Activated CD4-positive, CD25-positive, alpha-beta regulatory T cell treated with anti-CD3 and anti-CD28 coated beads, Interleukin-2, amount 50 U/mL, for 16 hours (primary cell): ENCODE measurements at regions not wholly inside any gene's neighbourhood (a gene's known extent, or its start where the extent isn't known, plus 50 kb on each side); places are given as distances from the start of the nearest gene placed in this dataset.
A peak's percentile ranks its signal among the peaks of the same experiment; 100 is the strongest.

ENCODE experiments used
- DNase-seq: peaks from one replicate; pipeline ENCODE4 v3.0.0-alpha.2; 2020; ENCODE audit warnings: low read depth, low spot score

GRCh38 chr12:91853350-91854127, 292.1 kb downstream of the BTG1 start:
- no peak for DNase-seq

- DNase-seq, result no peak
Measured at GRCh38 chr12:91852634-91853033, 293.0 kb downstream of the BTG1 start.

- DNase-seq, result no peak
Measured at GRCh38 chr12:91851741-91852477, 293.7 kb downstream of the BTG1 start.

- no peak for DNase-seq
Measured at GRCh38 chr12:91846466-91847055, 299.1 kb downstream of the BTG1 start.

GRCh38 chr12:91845365-91845764, 300.3 kb downstream of the BTG1 start:
- DNase-seq, result no peak

DNA sequence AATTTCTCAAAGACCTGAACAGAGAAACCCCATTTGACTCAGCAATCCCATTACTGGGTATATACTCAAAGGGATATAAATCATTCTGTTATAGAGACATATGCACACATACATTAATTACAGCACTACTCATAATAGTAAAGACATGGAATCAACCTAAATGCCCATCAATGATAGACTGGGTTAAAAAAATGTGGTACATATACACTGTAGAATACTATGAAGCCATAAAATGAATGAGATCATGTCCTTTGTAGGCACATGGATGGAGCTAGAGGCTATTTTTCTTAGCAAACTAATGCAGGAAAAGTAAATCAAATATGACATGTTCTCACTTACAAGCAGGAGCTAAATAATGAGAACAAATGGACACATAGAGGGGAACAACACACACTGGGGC, 303.8 kb downstream of the BTG1 start:
- DNase-seq, result no peak

DNA sequence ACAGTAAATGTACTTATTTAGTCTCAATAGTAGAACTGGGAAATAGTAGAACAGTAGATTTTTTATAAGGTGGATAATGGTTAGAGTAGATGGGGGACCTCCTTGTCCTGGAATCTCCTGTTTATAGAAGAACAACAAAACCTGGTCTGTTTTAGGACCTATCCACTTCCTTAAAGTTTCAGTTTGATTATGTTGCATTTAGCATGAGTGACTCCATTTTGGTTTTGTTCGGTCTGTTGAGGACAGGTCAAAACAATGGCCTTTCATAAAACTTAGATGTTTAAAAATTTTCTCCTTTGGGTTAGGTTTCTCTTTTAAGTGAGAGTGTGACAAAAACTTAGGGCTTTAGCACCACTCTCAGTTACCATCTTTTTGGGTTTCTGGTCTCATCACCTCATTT, 308.9 kb downstream of the BTG1 start:
- DNase-seq, result no peak

GRCh38 chr12:91836264-91836663, 309.4 kb downstream of the BTG1 start:
- DNase-seq, result no peak

DNA sequence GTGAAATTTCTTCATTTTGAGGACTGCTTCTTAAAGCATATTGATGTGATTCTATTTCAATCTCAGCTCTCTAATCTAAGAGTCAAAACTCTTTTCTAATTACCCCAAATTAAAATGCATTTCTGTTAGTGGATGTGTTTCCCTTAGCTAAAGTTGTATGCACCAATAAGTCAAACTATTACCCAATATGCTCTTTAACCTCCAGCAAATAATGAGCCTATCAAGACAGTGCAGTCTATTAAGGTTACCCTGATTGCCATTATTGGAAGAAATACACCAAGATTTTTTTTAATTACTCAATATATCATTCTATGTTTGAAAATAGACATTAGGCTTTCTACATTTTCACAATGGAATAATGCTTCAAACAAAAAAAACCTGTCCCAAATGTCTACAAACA, 310.0 kb downstream of the BTG1 start:
- DNase-seq, result no peak

GRCh38 chr12:91833780-91834359, 311.8 kb downstream of the BTG1 start:
- no peak for DNase-seq

GRCh38 chr12:91825999-91826398, 319.6 kb downstream of the BTG1 start:
- DNase-seq, result no peak

DNA sequence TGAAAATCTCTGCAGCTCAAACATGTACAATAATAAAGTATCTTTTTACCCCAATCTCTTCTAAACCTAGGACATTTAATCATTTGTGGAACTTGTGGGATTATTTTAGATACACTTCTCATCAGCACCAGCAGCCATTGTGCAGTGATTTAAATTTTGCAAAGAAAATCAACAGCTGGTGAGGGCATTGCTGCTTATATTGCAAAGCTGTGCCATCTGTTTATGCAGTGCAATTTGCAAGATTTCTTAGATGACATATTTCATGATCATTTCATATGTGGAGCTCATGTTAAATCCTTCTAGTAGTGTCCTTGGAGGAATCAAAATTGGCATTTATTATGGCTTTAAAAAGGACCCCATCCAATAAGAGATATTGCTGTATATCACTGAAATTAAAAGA, 320.7 kb downstream of the BTG1 start:
- no peak for DNase-seq

- no peak for DNase-seq
Measured at GRCh38 chr12:91819132-91819447, 326.6 kb downstream of the BTG1 start.

DNA sequence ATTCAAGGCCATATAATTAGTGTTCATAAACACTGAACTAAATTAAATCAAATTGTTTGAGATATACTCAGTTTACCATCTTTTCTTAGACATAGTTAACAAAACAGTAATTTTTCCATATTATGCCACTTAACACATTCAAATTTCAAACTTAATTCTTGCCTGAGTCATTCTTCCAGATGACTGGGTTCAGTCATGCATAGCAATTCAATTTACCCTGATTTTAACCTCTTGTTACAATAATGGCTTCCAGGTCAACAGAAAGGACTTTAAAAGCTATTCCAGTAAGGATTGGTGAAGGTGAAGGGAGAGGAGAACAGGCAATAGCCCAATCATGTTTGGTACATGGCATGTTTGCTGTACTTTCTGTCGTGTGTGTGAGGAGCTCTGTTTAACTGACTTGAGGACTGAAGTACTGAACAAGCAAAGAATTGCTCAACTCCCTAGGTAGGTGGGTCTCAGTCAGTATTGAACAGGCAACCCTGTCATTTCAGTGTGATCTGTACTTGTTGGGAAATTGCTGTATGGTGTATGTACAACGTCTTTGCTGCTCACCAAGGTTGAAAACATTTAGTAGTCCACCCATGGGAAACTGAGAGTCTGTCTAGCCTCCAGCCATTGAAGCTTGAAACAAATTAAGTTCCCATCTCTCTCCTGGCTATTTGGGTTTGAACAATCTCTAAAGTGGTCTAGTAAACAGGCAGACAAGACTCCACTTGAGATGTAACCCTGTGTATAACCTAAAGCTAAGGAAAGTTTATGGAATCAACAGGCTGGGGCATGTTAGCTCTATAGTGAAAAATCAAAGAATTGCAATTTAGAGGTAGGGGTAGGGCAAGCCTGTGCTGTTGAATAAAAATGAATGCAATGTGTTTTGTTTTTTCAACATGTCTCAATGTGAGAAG, 327.2 kb downstream of the BTG1 start:
- DNase-seq, result no peak

GRCh38 chr12:91817517-91817916, 328.1 kb downstream of the BTG1 start:
- DNase-seq, result no peak

DNA sequence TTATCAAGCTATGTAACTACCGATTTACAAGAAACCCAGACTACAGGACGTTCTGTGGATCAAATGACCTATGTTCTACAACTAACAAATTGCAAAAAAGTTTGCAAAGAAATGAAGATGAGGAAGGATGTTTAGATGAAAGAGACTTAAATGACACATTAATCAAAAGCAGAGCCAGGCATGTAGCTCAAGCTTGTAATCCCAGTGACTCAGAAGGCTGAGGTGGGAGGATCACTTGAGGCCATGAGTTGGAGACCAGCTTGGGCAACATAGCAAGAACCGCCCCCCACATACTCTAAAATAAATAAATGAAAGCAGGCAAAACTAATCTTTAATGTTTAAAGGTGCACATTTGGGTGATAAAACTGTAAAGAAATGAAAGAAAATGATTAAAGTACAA, 331.9 kb downstream of the BTG1 start:
- DNase-seq, result no peak

DNA sequence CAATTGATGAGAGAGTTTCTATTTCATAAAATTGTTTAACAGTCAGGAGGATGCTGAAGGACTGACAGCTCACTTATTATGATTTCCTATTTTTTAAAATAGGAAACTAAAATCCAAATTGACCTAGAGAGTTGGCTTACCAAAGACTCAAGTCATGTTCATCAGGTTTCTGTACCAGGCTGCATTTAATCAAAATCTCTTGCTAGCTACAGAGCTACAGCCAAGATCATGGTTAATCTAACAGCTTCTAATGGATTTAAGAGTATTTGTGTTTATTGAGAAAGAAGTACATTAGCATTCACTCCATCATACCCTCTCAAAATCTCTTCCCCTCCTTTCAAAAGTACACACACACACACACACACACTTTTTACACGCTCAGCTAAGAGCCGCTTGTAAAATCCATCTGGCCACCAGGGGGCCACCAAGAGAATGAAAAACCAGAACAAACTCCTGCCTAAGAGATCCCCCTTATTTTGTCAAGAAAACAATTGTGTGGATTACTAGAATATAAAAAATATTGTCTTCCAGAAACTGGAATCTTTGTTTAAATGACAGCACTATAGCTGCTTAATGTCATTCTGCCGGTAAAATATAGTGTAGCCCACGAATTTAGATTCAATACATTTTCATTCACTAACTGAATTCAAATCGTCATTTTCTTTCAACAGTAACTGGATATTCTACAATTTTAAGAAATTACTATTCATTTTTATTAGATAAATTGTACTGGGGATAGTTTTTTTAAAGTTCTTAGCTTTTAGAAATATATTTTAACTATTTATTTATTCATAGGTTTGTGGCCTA, 334.0 kb downstream of the BTG1 start:
- DNase-seq, result peak; percentile 48

GRCh38 chr12:91810531-91811451, 334.9 kb downstream of the BTG1 start:
- no peak for DNase-seq

- DNase-seq, result no peak
Measured at GRCh38 chr12:91810077-91810476, 335.6 kb downstream of the BTG1 start.

DNA sequence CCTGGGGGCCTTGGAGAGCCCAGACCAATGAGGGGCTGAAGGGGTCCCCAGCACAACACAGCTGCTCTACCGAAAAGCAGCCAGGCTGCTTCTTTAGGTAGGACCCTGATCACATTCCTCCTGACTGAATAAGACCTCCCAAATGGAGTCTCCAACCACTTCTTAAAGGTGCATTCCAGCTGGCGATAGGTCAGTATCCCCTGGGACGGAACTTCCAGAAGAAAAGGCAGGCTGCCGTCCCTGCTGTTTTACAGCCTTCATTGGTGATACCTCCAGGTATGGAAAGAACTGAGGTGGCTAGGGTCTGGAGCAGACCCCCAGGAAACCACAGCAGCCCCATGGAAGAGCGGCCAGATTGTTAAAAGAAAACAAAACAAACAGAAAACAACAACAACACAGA, 340.6 kb downstream of the BTG1 start:
- DNase-seq, result no peak
